ENCODE measurements at regions not wholly inside any gene's neighbourhood (a gene's known extent, or its start where the extent isn't known, plus 50 kb on each side); places are given as distances from the start of the nearest gene placed in this dataset.

DNA sequence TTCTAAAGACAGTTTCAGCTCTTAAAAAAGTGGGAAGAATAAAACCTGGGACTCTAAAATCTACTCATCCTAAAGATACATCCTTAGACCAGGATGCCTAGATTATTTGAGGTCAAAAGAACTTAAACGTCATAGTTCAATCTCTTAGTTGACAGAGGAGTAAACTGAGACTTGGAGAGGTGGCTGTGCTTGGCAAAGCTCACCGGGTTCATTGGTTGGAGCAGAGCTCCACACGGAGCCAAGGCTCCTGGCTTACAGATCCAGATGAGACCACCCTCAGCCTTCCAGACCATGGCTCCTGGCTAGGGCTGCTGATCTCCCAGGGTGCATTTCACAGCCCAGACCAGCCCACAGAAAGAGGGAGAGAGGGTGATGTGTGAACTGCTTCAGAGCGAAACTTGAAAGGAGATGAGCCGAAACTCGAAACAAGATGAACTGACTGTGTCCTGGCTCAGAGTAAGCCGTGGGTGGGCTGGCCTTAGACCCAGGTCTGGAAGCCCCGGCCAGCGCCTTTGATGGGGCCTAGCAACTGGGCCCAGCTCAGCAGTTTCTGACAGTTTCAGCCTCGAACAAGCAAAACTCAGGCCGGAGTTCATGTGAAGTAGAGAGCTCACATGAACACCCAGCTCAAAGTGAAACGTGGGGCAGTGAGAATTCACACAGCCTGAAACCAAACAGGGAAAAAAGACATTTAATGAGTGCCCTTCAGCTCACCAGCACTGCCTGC lies 1044.8 kb downstream of the BCL11B start (continued):
- TF ChIP-seq, protein P1, sequence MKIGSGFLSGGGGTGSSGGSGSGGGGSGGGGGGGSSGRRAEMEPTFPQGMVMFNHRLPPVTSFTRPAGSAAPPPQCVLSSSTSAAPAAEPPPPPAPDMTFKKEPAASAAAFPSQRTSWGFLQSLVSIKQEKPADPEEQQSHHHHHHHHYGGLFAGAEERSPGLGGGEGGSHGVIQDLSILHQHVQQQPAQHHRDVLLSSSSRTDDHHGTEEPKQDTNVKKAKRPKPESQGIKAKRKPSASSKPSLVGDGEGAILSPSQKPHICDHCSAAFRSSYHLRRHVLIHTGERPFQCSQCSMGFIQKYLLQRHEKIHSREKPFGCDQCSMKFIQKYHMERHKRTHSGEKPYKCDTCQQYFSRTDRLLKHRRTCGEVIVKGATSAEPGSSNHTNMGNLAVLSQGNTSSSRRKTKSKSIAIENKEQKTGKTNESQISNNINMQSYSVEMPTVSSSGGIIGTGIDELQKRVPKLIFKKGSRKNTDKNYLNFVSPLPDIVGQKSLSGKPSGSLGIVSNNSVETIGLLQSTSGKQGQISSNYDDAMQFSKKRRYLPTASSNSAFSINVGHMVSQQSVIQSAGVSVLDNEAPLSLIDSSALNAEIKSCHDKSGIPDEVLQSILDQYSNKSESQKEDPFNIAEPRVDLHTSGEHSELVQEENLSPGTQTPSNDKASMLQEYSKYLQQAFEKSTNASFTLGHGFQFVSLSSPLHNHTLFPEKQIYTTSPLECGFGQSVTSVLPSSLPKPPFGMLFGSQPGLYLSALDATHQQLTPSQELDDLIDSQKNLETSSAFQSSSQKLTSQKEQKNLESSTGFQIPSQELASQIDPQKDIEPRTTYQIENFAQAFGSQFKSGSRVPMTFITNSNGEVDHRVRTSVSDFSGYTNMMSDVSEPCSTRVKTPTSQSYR (CRISPR knock-in tag; IDR thresholded peaks at IDR 0.05) = no peak
- TF ChIP-seq IRF1 (CRISPR knock-in tag; IDR thresholded peaks at IDR 0.05) (no peak), ZMAT4 (CRISPR knock-in tag; IDR thresholded peaks at IDR 0.05) (no peak), ESRRA (CRISPR knock-in tag; IDR thresholded peaks at IDR 0.05; ENCODE audit: borderline replicate concordance) (no peak), ZNF219 (CRISPR knock-in tag; IDR thresholded peaks at IDR 0.05; ENCODE audit: borderline replicate concordance) (no peak), CREM (CRISPR knock-in tag; IDR thresholded peaks at IDR 0.05) (no peak), ATF1 (CRISPR knock-in tag; IDR thresholded peaks at IDR 0.05) (no peak)
- TF ChIP-seq, protein P2, sequence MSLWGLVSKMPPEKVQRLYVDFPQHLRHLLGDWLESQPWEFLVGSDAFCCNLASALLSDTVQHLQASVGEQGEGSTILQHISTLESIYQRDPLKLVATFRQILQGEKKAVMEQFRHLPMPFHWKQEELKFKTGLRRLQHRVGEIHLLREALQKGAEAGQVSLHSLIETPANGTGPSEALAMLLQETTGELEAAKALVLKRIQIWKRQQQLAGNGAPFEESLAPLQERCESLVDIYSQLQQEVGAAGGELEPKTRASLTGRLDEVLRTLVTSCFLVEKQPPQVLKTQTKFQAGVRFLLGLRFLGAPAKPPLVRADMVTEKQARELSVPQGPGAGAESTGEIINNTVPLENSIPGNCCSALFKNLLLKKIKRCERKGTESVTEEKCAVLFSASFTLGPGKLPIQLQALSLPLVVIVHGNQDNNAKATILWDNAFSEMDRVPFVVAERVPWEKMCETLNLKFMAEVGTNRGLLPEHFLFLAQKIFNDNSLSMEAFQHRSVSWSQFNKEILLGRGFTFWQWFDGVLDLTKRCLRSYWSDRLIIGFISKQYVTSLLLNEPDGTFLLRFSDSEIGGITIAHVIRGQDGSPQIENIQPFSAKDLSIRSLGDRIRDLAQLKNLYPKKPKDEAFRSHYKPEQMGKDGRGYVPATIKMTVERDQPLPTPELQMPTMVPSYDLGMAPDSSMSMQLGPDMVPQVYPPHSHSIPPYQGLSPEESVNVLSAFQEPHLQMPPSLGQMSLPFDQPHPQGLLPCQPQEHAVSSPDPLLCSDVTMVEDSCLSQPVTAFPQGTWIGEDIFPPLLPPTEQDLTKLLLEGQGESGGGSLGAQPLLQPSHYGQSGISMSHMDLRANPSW (CRISPR knock-in tag; conservative IDR thresholded peaks at IDR 0.05; ENCODE audit: low read depth) = no peak
- TF ChIP-seq, protein P3, sequence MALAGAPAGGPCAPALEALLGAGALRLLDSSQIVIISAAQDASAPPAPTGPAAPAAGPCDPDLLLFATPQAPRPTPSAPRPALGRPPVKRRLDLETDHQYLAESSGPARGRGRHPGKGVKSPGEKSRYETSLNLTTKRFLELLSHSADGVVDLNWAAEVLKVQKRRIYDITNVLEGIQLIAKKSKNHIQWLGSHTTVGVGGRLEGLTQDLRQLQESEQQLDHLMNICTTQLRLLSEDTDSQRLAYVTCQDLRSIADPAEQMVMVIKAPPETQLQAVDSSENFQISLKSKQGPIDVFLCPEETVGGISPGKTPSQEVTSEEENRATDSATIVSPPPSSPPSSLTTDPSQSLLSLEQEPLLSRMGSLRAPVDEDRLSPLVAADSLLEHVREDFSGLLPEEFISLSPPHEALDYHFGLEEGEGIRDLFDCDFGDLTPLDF (CRISPR knock-in tag; IDR thresholded peaks at IDR 0.05) = no peak

GRCh38 chr14:98227727-98228111 lies 1044.3 kb downstream of the BCL11B start:
- Mint-ChIP-seq H3K27me3 (ENCODE audit: low read depth) (no peaks in the 10 kb centered on the region), H3K4me1 (no peaks in the 10 kb centered on the region), H3K9me3 (peaks cover 11% of the 10 kb centered on the region; the same call in 1 of the 2 replicates), H3K4me3 (no peak overlapping the region), H3K36me3 (no peaks in the 10 kb centered on the region), H3K27ac (no peak overlapping the region)
- TF ChIP-seq GRHL2 (CRISPR knock-in tag; IDR thresholded peaks at IDR 0.05; ENCODE audit: insufficient replicate concordance, severe bottlenecking) = no peak
- no peak for TF ChIP-seq NFATC4 (CRISPR knock-in tag; IDR thresholded peaks at IDR 0.05)
- no peak for TF ChIP-seq ESRRA (CRISPR knock-in tag; IDR thresholded peaks at IDR 0.05; ENCODE audit: borderline replicate concordance)
- no peak for TF ChIP-seq NR2C2 (CRISPR knock-in tag; IDR thresholded peaks at IDR 0.05)
- no peak for TF ChIP-seq NFE2L1 (CRISPR knock-in tag; IDR thresholded peaks at IDR 0.05)
- ChIA-PET CTCF (no interaction called here), POLR2A (no interaction called here)
- no peak for DNase-seq (ENCODE audit: low spot score)
- no peak for ATAC-seq

GRCh38 chr14:98229656-98230366 lies 1042.2 kb downstream of the BCL11B start:
- no peak overlapping the region for H3K4me3 Mint-ChIP-seq
- DNase-seq (ENCODE audit: low spot score) (no peak), ATAC-seq (no peak)
- ChIA-PET POLR2A (no interaction called here), CTCF (no interaction called here)
- H3K36me3 Mint-ChIP-seq = no peaks in the 10 kb centered on the region
- H3K27me3 Mint-ChIP-seq (ENCODE audit: low read depth) = no peaks in the 10 kb centered on the region
- H3K9me3 Mint-ChIP-seq = 0 out of 2 replicates have a peak, but pooled peaks cover 4% of the 10 kb centered on the region
- peaks cover 12% of the 10 kb centered on the region for H3K4me1 Mint-ChIP-seq
- H3K27ac Mint-ChIP-seq = no peak overlapping the region
- no peak for TF ChIP-seq JAZF1 (CRISPR knock-in tag; IDR thresholded peaks at IDR 0.05)
- TF ChIP-seq ZNF263 (CRISPR knock-in tag; IDR thresholded peaks at IDR 0.05; ENCODE audit: low read depth) = no peak
- no peak for TF ChIP-seq MLX (CRISPR knock-in tag; IDR thresholded peaks at IDR 0.05)
- TF ChIP-seq ZBTB43 (CRISPR knock-in tag; IDR thresholded peaks at IDR 0.05) = no peak
- TF ChIP-seq, protein P4, sequence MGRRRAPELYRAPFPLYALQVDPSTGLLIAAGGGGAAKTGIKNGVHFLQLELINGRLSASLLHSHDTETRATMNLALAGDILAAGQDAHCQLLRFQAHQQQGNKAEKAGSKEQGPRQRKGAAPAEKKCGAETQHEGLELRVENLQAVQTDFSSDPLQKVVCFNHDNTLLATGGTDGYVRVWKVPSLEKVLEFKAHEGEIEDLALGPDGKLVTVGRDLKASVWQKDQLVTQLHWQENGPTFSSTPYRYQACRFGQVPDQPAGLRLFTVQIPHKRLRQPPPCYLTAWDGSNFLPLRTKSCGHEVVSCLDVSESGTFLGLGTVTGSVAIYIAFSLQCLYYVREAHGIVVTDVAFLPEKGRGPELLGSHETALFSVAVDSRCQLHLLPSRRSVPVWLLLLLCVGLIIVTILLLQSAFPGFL (CRISPR knock-in tag; IDR thresholded peaks at IDR 0.05; ENCODE audit: borderline replicate concordance) = no peak
- TF ChIP-seq TP53 (CRISPR knock-in tag; IDR thresholded peaks at IDR 0.05) = no peak
- TF ChIP-seq ETV6 (CRISPR knock-in tag; IDR thresholded peaks at IDR 0.05) = no peak
- TF ChIP-seq OVOL2 (CRISPR knock-in tag; IDR thresholded peaks at IDR 0.05; ENCODE audit: borderline replicate concordance) = no peak

Measured in WTC11 (cell line).